CD4-positive, alpha-beta T cell (primary cell): ENCODE measurements at regions not wholly inside any gene's neighbourhood (a gene's known extent, or its start where the extent isn't known, plus 50 kb on each side); places are given as distances from the start of the nearest gene placed in this dataset.

ENCODE experiments used
- ATAC-seq: fragments of 200-7000 bp; cut with Tn5 transposase; one replicate; pipeline ENCODE4 v1.10.0; 2022; ENCODE audit warnings: mild to moderate bottlenecking; ENCODE audit not compliant: poor library complexity
- CTCF ChIA-PET: fragments of 350-600 bp; sonication (Branson Sonifier 250); formaldehyde crosslinking; loops from one replicate; lab custom pipeline; 2021; ENCODE audit warnings: antibody characterized with exemption, inconsistent platforms; lab: Charles Lee
- POLR2A ChIA-PET: fragments of 350-600 bp; sonication (Branson Sonifier 250); formaldehyde crosslinking; loops from one replicate; lab custom pipeline; 2021; ENCODE audit warnings: antibody characterized with exemption, inconsistent platforms; lab: Charles Lee
- DNase-seq, 14 experiments: peaks; one replicate each; pipeline ENCODE4 v3.0.0-alpha.2; 2013 to 2020; ENCODE audit warnings: mixed read lengths in 2 of 14
- H3K27ac ChIP-seq, 2 donors: one replicate each; pipeline versions ENCODE4 v1.5.1 to v1.7.0; 2013; ENCODE audit warnings: low read length in 2 of 2, low read depth in 1 of 2, mild to moderate bottlenecking in 1 of 2
- H3K27me3 ChIP-seq, 2 experiments: 1 replicate in 1 of 2; 2 replicates in 1 of 2; pipeline versions ENCODE4 v1.6.1 to v1.7.0; 2013; ENCODE audit warnings: low read length in 2 of 2, control low read depth in 1 of 2, mild to moderate bottlenecking in 1 of 2, moderate library complexity in 1 of 2; ENCODE audit not compliant: insufficient read depth in 2 of 2, control insufficient read depth in 1 of 2
- H3K36me3 ChIP-seq: one replicate; pipeline ENCODE4 v1.6.1; 2013; ENCODE audit warnings: low read length, control low read depth; ENCODE audit not compliant: insufficient read depth
- H3K4me1 ChIP-seq: one replicate; pipeline ENCODE4 v1.6.1; 2013; ENCODE audit warnings: low read length, control low read depth; ENCODE audit not compliant: insufficient read depth
- H3K4me3 ChIP-seq: one replicate; pipeline ENCODE4 v1.5.1; 2013; ENCODE audit warnings: mild to moderate bottlenecking, low read length, moderate library complexity
- H3K9me3 ChIP-seq, 2 experiments: 1 replicate in 1 of 2; 2 replicates in 1 of 2; pipeline versions ENCODE4 v1.6.1 to v1.7.0; 2013; ENCODE audit warnings: low read length in 2 of 2, mild to moderate bottlenecking in 2 of 2, control low read depth in 1 of 2, moderate library complexity in 1 of 2; ENCODE audit not compliant: control insufficient read depth in 1 of 2, insufficient read depth in 1 of 2
- H3K27ac Mint-ChIP-seq: one replicate; pipeline ENCODE4 v1.8.0; 2020; ENCODE audit warnings: mixed read lengths
- H3K27me3 Mint-ChIP-seq: one replicate; pipeline ENCODE4 v1.8.0; 2021; ENCODE audit warnings: mixed read lengths
- H3K36me3 Mint-ChIP-seq: one replicate; pipeline ENCODE4 v1.8.0; 2021; ENCODE audit warnings: low read depth, mixed read lengths
- H3K4me1 Mint-ChIP-seq: one replicate; pipeline ENCODE4 v1.8.0; 2021; ENCODE audit warnings: low read depth, mixed read lengths
- H3K4me3 Mint-ChIP-seq: one replicate; pipeline ENCODE4 v1.8.0; 2020; ENCODE audit warnings: mild to moderate bottlenecking, mixed read lengths
- H3K9me3 Mint-ChIP-seq: one replicate; pipeline ENCODE4 v1.8.0; 2020; ENCODE audit warnings: mixed read lengths
- CTCF ChIP-seq: fragments of 200-600 bp; IDR thresholded peaks from one replicate; pipeline ENCODE4 v1.8.0; 2022; ENCODE audit warnings: antibody characterized with exemption, mild to moderate bottlenecking
- intact Hi-C, 2 experiments: fragments of 100-400 bp; cut with DNase I in 1 of 2; cut with micrococcal nuclease in 1 of 2; formaldehyde crosslinking; loops; one replicate each; pipeline versions ENCODE4 v1.15.1 to v1.9.0; 2023 to 2025; cut with DNase I, micrococcal nuclease

DNA sequence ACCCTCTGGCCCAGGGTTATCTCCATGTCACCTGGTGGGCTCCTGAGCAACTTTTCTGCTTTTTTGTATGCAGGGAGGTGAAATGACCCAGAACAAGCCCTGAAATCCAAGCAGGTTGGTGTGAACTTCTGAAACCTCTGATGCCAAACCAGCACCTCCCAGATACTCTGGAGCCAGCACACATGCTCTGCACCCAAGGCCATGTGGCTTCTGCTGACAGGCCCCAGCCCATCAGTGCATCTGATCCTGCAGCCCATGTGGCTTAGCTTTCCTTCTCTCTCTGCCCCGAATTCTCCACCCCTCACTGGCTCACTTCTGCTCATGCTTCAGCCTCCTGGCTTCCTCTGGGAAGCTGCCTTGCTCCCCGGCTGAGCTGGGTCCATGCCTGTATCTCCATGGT lies 59.3 kb upstream of the RPS6KA2 start:
- ATAC-seq (no peak), DNase-seq (no peak)
- no peak for TF ChIP-seq CTCF
- H3K36me3 ChIP-seq: no peaks in the 10 kb centered on the region
- no peaks in the 10 kb centered on the region for H3K9me3 Mint-ChIP-seq
- H3K27ac Mint-ChIP-seq: no peak overlapping the region
- H3K27me3 ChIP-seq: no peaks in the 10 kb centered on the region
- no peak overlapping the region for H3K27ac ChIP-seq
- ChIA-PET CTCF (no interaction called here), POLR2A (no interaction called here)
- H3K4me1 Mint-ChIP-seq: no peaks in the 10 kb centered on the region
- no peak overlapping the region for H3K4me3 Mint-ChIP-seq
- no peak overlapping the region for H3K4me3 ChIP-seq
- H3K27me3 Mint-ChIP-seq: no peaks in the 10 kb centered on the region
- no peaks in the 10 kb centered on the region for H3K9me3 ChIP-seq
- no peaks in the 10 kb centered on the region for H3K36me3 Mint-ChIP-seq
- intact Hi-C loops: no loop called here
- no peaks in the 10 kb centered on the region for H3K4me1 ChIP-seq

DNA sequence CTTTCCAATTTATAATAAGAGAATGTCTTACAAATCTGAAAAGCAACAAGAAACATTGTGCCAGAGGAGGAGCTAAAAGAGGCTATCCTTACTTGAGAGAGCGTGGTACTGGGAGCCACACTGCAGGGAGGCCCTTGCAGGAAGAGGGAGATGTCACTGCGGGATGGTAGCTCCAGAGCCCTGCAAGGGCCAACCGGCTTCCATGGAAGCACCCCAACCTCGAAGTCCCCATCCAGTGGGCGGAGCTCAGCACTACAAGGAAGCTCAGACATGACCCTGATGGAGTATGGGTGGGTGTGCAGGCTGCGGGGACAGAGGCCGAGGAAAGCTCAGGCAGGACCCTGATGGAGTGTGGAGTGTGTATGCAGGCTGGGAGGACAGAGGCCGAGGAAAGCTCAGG lies 57.8 kb upstream of the RPS6KA2 start:
- intact Hi-C loops: no loop called here
- Mint-ChIP-seq H3K4me1 (no peaks in the 10 kb centered on the region), H3K9me3 (no peaks in the 10 kb centered on the region), H3K36me3 (no peaks in the 10 kb centered on the region), H3K4me3 (no peak overlapping the region), H3K27me3 (no peaks in the 10 kb centered on the region), H3K27ac (no peak overlapping the region)
- peaks cover 0 to 5% of the 10 kb centered on the region in 2 experiments for H3K9me3 ChIP-seq
- H3K27me3 ChIP-seq: no peaks in the 10 kb centered on the region
- no peak for DNase-seq
- ATAC-seq: no peak
- ChIA-PET POLR2A (interaction anchor here (1.1 kb wide), 1 partner anchor 86 kb away, joined by 3 read pairs; no protein-coding TSS in a partner anchor), CTCF (no interaction called here)
- TF ChIP-seq CTCF: no peak
- no peak overlapping the region for H3K27ac ChIP-seq
- no peaks in the 10 kb centered on the region for H3K36me3 ChIP-seq
- no peak overlapping the region for H3K4me3 ChIP-seq
- H3K4me1 ChIP-seq: no peaks in the 10 kb centered on the region

GRCh38 chr6:166684170-166684569 lies 57.1 kb upstream of the RPS6KA2 start:
- H3K27ac Mint-ChIP-seq: no peak overlapping the region
- TF ChIP-seq CTCF: no peak
- H3K4me3 ChIP-seq: no peak overlapping the region
- ATAC-seq (no peak), DNase-seq (no peak)
- no peaks in the 10 kb centered on the region for H3K4me1 ChIP-seq
- no peak overlapping the region for H3K4me3 Mint-ChIP-seq
- no peaks in the 10 kb centered on the region for H3K4me1 Mint-ChIP-seq
- no peaks in the 10 kb centered on the region for H3K36me3 Mint-ChIP-seq
- no peak overlapping the region for H3K27ac ChIP-seq
- H3K27me3 Mint-ChIP-seq: no peaks in the 10 kb centered on the region
- no peaks in the 10 kb centered on the region for H3K27me3 ChIP-seq
- no peaks in the 10 kb centered on the region for H3K36me3 ChIP-seq
- intact Hi-C loops: no loop called here
- peaks cover 0 to 5% of the 10 kb centered on the region in 2 experiments for H3K9me3 ChIP-seq
- H3K9me3 Mint-ChIP-seq: no peaks in the 10 kb centered on the region
- POLR2A ChIA-PET: no interaction called here
- CTCF ChIA-PET: no interaction called here
